ENCODE measurements at regions not wholly inside any gene's neighbourhood (a gene's known extent, or its start where the extent isn't known, plus 50 kb on each side); places are given as distances from the start of the nearest gene placed in this dataset.

- H3K27me3 ChIP-seq = no peaks in the 10 kb centered on the region
- no peaks in the 10 kb centered on the region for H3K4me1 ChIP-seq (ENCODE audit: low read depth)
- no peak overlapping the region for H3K27ac ChIP-seq
- H3K4me3 ChIP-seq = no peak overlapping the region
- DNase-seq (ENCODE audit: low read depth in 1 of 2, low spot score in 1 of 2) = no peak
- H3K9me3 ChIP-seq (ENCODE audit: low read depth) = no peaks in the 10 kb centered on the region
- TF ChIP-seq CTCF (IDR thresholded peaks at IDR 0.05; ENCODE audit: low read depth, low read length) = no peak
- no peaks in the 10 kb centered on the region for H3K36me3 ChIP-seq
These were observed 92.2 kb upstream of the SLC30A5 start for GRCh38 chr5:69001627-69002026.

- Histone ChIP-seq H3K27me3 (no peaks in the 10 kb centered on the region), H3K4me1 (ENCODE audit: low read depth) (no peaks in the 10 kb centered on the region), H3K4me3 (no peak overlapping the region), H3K36me3 (no peaks in the 10 kb centered on the region), H3K27ac (no peak overlapping the region), H3K9me3 (ENCODE audit: low read depth) (no peaks in the 10 kb centered on the region)
- no peak for TF ChIP-seq CTCF (IDR thresholded peaks at IDR 0.05; ENCODE audit: low read depth, low read length)
- no peak for DNase-seq (ENCODE audit: low read depth in 1 of 2, low spot score in 1 of 2)
These were observed 89.7 kb upstream of the SLC30A5 start for GRCh38 chr5:69004127-69004526.

- TF ChIP-seq CTCF (IDR thresholded peaks at IDR 0.05; ENCODE audit: low read depth, low read length) = no peak
- Histone ChIP-seq H3K4me3 (no peak overlapping the region), H3K27me3 (no peaks in the 10 kb centered on the region), H3K27ac (no peak overlapping the region), H3K36me3 (no peaks in the 10 kb centered on the region), H3K9me3 (ENCODE audit: low read depth) (no peaks in the 10 kb centered on the region), H3K4me1 (ENCODE audit: low read depth) (no peaks in the 10 kb centered on the region)
- peak in 1 of 2 donors; percentile 6 for DNase-seq (ENCODE audit: low read depth in 1 of 2, low spot score in 1 of 2)
These were observed 89.1 kb upstream of the SLC30A5 start for GRCh38 chr5:69004676-69005075.

GRCh38 chr5:69006030-69006429, 87.8 kb upstream of the SLC30A5 start:
- H3K36me3 ChIP-seq = no peaks in the 10 kb centered on the region
- no peak for DNase-seq (ENCODE audit: low read depth in 1 of 2, low spot score in 1 of 2)
- H3K4me3 ChIP-seq = no peak overlapping the region
- no peak overlapping the region for H3K27ac ChIP-seq
- TF ChIP-seq CTCF (IDR thresholded peaks at IDR 0.05; ENCODE audit: low read depth, low read length) = no peak
- no peaks in the 10 kb centered on the region for H3K27me3 ChIP-seq
- no peaks in the 10 kb centered on the region for H3K9me3 ChIP-seq (ENCODE audit: low read depth)
- H3K4me1 ChIP-seq (ENCODE audit: low read depth) = no peaks in the 10 kb centered on the region

- TF ChIP-seq CTCF (IDR thresholded peaks at IDR 0.05; ENCODE audit: low read depth, low read length) = no peak
- Histone ChIP-seq H3K4me3 (no peak overlapping the region), H3K9me3 (ENCODE audit: low read depth) (no peaks in the 10 kb centered on the region), H3K36me3 (no peaks in the 10 kb centered on the region), H3K27ac (no peak overlapping the region), H3K4me1 (ENCODE audit: low read depth) (no peaks in the 10 kb centered on the region), H3K27me3 (no peaks in the 10 kb centered on the region)
- DNase-seq (ENCODE audit: low read depth in 1 of 2, low spot score in 1 of 2) = no peak
These were observed 86.7 kb upstream of the SLC30A5 start for GRCh38 chr5:69007163-69007562.

Measured in cardiac muscle cell (in vitro differentiated cells and primary cell).